ENCODE measurements at regions not wholly inside any gene's neighbourhood (a gene's known extent, or its start where the extent isn't known, plus 50 kb on each side); places are given as distances from the start of the nearest gene placed in this dataset.

DNA sequence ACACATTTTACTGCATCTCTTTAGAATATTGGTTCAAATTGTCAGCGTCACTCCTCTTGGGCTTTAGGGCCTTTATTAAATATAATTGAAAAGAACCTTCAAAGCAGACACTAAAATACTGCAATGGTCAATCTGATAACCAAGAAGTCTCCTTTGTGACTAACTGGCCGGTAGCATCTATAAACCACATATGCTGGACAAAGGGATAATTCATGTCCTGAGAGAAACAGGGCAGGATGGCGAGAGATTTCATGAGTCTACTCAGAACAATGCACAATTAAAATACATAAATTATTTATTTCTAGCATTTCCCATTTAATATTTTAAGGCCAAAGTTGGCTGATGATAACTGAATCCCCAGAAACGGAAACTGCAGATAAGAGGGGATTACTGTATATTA is 1083.4 kb upstream of the CDH18 start:
- 59 to 68% methylated on average over 4 of the region's 4 CpGs for WGBS, 2 donors
- no peak overlapping the region for H3K27ac ChIP-seq
- ATAC-seq, result no peak
- DNase-seq, result no peak
- no peak overlapping the region for H3K4me3 ChIP-seq
- no peaks in the 10 kb centered on the region for H3K4me1 ChIP-seq
- no peaks in the 10 kb centered on the region for H3K27me3 ChIP-seq
- intact Hi-C loops (cut with DNase I), result no loop called here
- no peaks in the 10 kb centered on the region for H3K9me3 ChIP-seq
- no peaks in the 10 kb centered on the region for H3K36me3 ChIP-seq (replicated peaks in 1 of 2; ENCODE audit: insufficient read depth in 1 of 2, low read depth in 2 of 2)
- TF ChIP-seq, protein P1, sequence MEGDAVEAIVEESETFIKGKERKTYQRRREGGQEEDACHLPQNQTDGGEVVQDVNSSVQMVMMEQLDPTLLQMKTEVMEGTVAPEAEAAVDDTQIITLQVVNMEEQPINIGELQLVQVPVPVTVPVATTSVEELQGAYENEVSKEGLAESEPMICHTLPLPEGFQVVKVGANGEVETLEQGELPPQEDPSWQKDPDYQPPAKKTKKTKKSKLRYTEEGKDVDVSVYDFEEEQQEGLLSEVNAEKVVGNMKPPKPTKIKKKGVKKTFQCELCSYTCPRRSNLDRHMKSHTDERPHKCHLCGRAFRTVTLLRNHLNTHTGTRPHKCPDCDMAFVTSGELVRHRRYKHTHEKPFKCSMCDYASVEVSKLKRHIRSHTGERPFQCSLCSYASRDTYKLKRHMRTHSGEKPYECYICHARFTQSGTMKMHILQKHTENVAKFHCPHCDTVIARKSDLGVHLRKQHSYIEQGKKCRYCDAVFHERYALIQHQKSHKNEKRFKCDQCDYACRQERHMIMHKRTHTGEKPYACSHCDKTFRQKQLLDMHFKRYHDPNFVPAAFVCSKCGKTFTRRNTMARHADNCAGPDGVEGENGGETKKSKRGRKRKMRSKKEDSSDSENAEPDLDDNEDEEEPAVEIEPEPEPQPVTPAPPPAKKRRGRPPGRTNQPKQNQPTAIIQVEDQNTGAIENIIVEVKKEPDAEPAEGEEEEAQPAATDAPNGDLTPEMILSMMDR (IDR thresholded peaks at IDR 0.05), result no peak
- TF ChIP-seq POLR2A (IDR thresholded peaks at IDR 0.05), result no peak

DNA sequence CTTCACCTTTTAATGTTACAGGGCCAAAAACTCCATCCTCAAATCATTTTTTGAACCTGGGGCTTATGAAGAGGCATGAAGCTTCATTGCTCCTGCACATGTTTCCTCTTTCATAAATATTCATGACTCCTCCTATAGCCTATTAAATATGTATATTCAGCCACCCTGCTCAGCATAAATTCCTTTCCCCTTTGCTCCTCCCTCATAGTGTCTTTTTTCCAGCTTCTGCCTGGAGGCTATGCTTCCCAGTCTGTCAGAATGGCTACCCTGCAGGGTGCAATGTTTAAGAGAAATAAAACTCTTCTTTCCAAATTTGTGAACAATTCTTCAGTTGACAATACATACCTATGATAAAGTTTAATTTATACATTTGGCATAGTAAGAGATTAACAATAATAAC is 1082.9 kb upstream of the CDH18 start:
- Histone ChIP-seq H3K27ac (no peak overlapping the region), H3K9me3 (no peaks in the 10 kb centered on the region), H3K4me3 (no peak overlapping the region), H3K27me3 (no peaks in the 10 kb centered on the region), H3K4me1 (no peaks in the 10 kb centered on the region), H3K36me3 (replicated peaks in 1 of 2; ENCODE audit: insufficient read depth in 1 of 2, low read depth in 2 of 2) (no peaks in the 10 kb centered on the region)
- intact Hi-C loops (cut with DNase I), result no loop called here
- ATAC-seq (no peak), DNase-seq (no peak)
- TF ChIP-seq, protein P1 (IDR thresholded peaks at IDR 0.05), result no peak
- no peak for TF ChIP-seq POLR2A (IDR thresholded peaks at IDR 0.05)

DNA sequence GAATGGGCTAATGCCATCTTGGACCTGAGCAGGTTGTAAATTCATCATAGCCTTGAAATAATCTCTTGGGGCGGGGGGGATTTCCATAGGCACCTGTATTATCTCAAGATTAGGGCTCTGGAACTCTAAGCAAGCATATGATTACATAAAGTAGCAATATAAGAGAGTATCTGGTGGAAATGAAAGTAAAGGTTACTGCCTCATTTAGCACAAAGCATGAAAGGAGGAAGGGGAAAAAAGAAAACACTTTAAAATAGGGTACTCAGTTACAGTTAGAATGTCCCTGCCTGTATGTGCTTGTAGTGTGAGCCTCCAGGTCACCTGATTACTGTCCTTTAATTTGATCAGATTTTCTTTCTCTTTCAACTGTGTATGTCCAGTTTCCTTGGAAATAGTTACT is 1079.7 kb upstream of the CDH18 start:
- WGBS, 2 donors, result 17 to 21% methylated on average over 1 of the region's 1 CpG
- DNase-seq, result no peak
- H3K4me1 ChIP-seq, result no peaks in the 10 kb centered on the region
- no peaks in the 10 kb centered on the region for H3K36me3 ChIP-seq (replicated peaks in 1 of 2; ENCODE audit: insufficient read depth in 1 of 2, low read depth in 2 of 2)
- no peak for ATAC-seq
- no peak overlapping the region for H3K4me3 ChIP-seq
- H3K9me3 ChIP-seq, result no peaks in the 10 kb centered on the region
- no peaks in the 10 kb centered on the region for H3K27me3 ChIP-seq
- TF ChIP-seq, protein P1 (IDR thresholded peaks at IDR 0.05), result no peak
- no peak for TF ChIP-seq POLR2A (IDR thresholded peaks at IDR 0.05)
- H3K27ac ChIP-seq, result no peak overlapping the region
- intact Hi-C loops (cut with DNase I), result no loop called here

DNA sequence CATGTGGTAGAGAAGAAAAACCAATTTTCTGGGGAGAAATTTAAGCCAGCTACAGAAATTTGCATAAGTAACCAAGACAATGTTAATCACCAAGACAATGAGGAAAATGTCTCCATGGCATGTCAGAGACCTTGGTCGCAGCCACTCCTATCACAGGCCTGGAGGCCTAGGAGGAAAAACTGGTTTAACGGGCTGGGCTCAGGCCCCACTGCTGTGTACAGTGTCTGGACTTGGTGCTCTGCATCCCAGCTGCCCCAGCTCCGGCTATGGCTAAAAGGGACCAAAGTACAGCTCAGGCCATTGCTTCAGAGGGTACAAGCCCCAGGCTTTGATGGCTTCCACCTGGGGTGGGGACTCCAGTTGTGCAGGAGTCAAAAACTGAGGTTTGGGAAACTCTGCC is 1075.1 kb upstream of the CDH18 start:
- Histone ChIP-seq H3K27me3 (no peaks in the 10 kb centered on the region), H3K9me3 (no peaks in the 10 kb centered on the region), H3K36me3 (replicated peaks in 1 of 2; ENCODE audit: insufficient read depth in 1 of 2, low read depth in 2 of 2) (no peaks in the 10 kb centered on the region), H3K4me3 (no peak overlapping the region), H3K27ac (no peak overlapping the region), H3K4me1 (no peaks in the 10 kb centered on the region)
- 69 to 79% methylated on average over 2 to 3 of the region's 3 CpGs for WGBS, 2 donors
- TF ChIP-seq, protein P1 (IDR thresholded peaks at IDR 0.05), result no peak
- TF ChIP-seq POLR2A (IDR thresholded peaks at IDR 0.05), result no peak
- DNase-seq (no peak), ATAC-seq (no peak)
- intact Hi-C loops (cut with DNase I), result no loop called here

DNA sequence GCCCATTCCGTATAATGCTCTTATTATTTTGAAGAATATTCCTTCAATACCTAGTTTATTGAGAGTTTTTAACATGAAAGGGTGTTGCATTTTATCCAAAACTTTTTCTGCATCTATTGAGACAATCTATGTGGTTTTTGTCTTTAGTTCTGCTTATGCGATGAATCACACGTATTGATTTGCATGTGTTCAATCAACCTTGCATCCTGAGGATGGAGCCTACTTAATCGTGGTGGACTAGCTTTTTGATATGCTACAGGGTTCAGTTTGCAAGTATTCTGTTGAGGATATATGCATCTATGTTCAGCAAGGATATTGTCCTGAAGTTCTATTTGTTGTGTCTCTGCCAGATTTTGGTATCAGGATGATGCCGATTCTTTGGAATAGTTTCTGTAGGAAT is 1070.3 kb upstream of the CDH18 start:
- TF ChIP-seq, protein P1 (IDR thresholded peaks at IDR 0.05), result no peak
- no peak for TF ChIP-seq POLR2A (IDR thresholded peaks at IDR 0.05)
- intact Hi-C loops (cut with DNase I), result no loop called here
- Histone ChIP-seq H3K27ac (no peak overlapping the region), H3K9me3 (no peaks in the 10 kb centered on the region), H3K27me3 (no peaks in the 10 kb centered on the region), H3K4me1 (no peaks in the 10 kb centered on the region), H3K4me3 (no peak overlapping the region), H3K36me3 (replicated peaks in 1 of 2; ENCODE audit: insufficient read depth in 1 of 2, low read depth in 2 of 2) (no peaks in the 10 kb centered on the region)
- DNase-seq (no peak), ATAC-seq (no peak)
- 76 to 77% methylated on average over 5 of the region's 5 CpGs for WGBS, 2 donors
